Stimulated activated CD8-positive, alpha-beta memory T cell treated with anti-CD3 and anti-CD28 coated beads, Interleukin-7, amount 100 ng/mL, for 24 hours (primary cell): ENCODE measurements at regions not wholly inside any gene's neighbourhood (a gene's known extent, or its start where the extent isn't known, plus 50 kb on each side); places are given as distances from the start of the nearest gene placed in this dataset.
"Not testable (repeated sequence)": the region's sequence is repeated elsewhere in the genome, so short reads cannot be mapped to it uniquely, and the experiment has no call there.

Experiments used
- DNase-seq: peaks from one replicate; pipeline ENCODE4 v3.0.0-alpha.2; 2020; ENCODE audit warnings: low read depth

- DNase-seq: no peak
Observed at GRCh38 chrX:9271789-9272525, 192.9 kb upstream of the TBL1X start.

GRCh38 chrX:9273744-9274143, 191.1 kb upstream of the TBL1X start:
- no peak for DNase-seq

- DNase-seq: no peak
Observed at GRCh38 chrX:9278475-9279233, 186.2 kb upstream of the TBL1X start.

GRCh38 chrX:9279234-9279544, 185.7 kb upstream of the TBL1X start:
- DNase-seq: no peak

GRCh38 chrX:9280831-9281230, 184.0 kb upstream of the TBL1X start:
- no peak for DNase-seq

- no peak for DNase-seq
Observed at GRCh38 chrX:9282325-9282724, 182.5 kb upstream of the TBL1X start.

- peak; percentile 26 for DNase-seq
Observed at GRCh38 chrX:9285342-9285771, 179.5 kb upstream of the TBL1X start.

GRCh38 chrX:9286234-9286633, 178.6 kb upstream of the TBL1X start:
- DNase-seq: no peak

GRCh38 chrX:9291629-9292028, 173.2 kb upstream of the TBL1X start:
- DNase-seq: no peak

GRCh38 chrX:9293051-9293496, 171.8 kb upstream of the TBL1X start:
- DNase-seq: no peak

GRCh38 chrX:9293903-9294302, 171.0 kb upstream of the TBL1X start:
- no peak for DNase-seq

GRCh38 chrX:9295551-9295950, 169.3 kb upstream of the TBL1X start:
- no peak for DNase-seq

GRCh38 chrX:9298221-9298620, 166.6 kb upstream of the TBL1X start:
- DNase-seq: no peak

- not testable (repeated sequence) for DNase-seq
Observed at GRCh38 chrX:9299681-9300080, 165.2 kb upstream of the TBL1X start.

GRCh38 chrX:9301836-9302235, 163.0 kb upstream of the TBL1X start:
- DNase-seq: no peak

GRCh38 chrX:9302381-9302780, 162.5 kb upstream of the TBL1X start:
- no peak for DNase-seq

- no peak for DNase-seq
Observed at GRCh38 chrX:9308426-9308825, 156.4 kb upstream of the TBL1X start.

- DNase-seq: no peak
Observed at GRCh38 chrX:9310616-9311015, 154.2 kb upstream of the TBL1X start.

GRCh38 chrX:9311421-9312160, 153.3 kb upstream of the TBL1X start:
- DNase-seq: no peak

- peak; percentile 45 for DNase-seq
Observed at GRCh38 chrX:9312922-9313867, 151.7 kb upstream of the TBL1X start.

GRCh38 chrX:9315086-9315485, 149.8 kb upstream of the TBL1X start:
- no peak for DNase-seq

GRCh38 chrX:9316096-9316495, 148.8 kb upstream of the TBL1X start:
- DNase-seq: no peak
